ENCODE measurements at regions not wholly inside any gene's neighbourhood (a gene's known extent, or its start where the extent isn't known, plus 50 kb on each side); places are given as distances from the start of the nearest gene placed in this dataset.

DNA sequence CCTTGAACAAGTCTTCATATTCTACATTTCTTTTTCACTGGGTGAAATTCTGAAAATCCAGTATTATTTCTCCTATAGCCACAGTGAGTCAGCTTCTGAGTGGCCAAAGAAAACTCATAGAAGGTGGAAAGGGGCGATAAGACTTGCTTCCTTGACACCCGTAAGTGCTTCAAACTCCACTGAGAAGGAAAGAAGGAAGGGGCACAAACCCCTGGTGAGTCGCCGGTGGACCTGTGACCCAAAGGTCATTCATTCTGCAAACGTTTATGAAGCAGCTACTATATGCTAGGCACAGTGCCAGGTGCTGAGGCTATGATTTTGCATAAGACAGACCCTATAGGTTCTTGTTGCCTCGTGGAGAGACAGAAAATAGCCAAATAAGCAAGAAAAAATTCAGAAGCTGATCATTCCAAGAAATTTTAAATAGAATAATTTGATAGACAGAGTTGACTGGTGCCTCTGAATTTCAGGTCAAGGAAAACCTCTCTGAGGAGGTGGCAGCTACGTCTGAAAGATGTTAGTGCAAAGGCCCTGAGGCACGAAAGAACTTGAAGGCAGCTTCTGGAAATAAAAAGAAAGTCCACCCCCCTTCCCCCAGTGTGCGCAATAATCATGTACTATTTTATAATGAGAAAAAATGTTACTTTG, 118.2 kb downstream of the CD24 start:
- no peak for DNase-seq (ENCODE audit: low read depth)
- TF ChIP-seq, protein P1, sequence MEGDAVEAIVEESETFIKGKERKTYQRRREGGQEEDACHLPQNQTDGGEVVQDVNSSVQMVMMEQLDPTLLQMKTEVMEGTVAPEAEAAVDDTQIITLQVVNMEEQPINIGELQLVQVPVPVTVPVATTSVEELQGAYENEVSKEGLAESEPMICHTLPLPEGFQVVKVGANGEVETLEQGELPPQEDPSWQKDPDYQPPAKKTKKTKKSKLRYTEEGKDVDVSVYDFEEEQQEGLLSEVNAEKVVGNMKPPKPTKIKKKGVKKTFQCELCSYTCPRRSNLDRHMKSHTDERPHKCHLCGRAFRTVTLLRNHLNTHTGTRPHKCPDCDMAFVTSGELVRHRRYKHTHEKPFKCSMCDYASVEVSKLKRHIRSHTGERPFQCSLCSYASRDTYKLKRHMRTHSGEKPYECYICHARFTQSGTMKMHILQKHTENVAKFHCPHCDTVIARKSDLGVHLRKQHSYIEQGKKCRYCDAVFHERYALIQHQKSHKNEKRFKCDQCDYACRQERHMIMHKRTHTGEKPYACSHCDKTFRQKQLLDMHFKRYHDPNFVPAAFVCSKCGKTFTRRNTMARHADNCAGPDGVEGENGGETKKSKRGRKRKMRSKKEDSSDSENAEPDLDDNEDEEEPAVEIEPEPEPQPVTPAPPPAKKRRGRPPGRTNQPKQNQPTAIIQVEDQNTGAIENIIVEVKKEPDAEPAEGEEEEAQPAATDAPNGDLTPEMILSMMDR (IDR thresholded peaks at IDR 0.05; ENCODE audit: low read length, missing control alignments), result no peak
- H3K4me3 ChIP-seq (replicated peaks; ENCODE audit: low read depth, low read length), result no peak overlapping the region

DNA sequence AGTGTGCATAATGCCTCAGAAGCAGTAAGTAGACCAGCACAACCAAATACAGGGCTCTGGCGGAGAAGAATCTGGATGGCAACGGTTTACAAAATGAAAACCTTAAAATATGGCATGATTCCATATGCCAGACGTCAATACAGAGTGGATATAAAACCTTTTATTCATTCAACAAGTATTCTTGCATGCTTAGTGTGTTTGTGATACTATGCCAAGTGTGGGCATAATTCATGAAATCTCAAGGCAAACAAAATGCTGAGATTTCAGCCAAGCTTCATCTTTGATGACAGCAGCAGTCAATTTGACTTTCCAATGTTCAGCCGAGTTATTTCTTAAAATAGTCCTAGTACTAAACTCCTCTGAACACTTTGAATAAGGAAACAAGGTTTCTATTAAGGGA, 119.4 kb downstream of the CD24 start:
- TF ChIP-seq, protein P1 (IDR thresholded peaks at IDR 0.05; ENCODE audit: low read length, missing control alignments), result no peak
- H3K4me3 ChIP-seq (replicated peaks; ENCODE audit: low read depth, low read length), result no peak overlapping the region
- no peak for DNase-seq (ENCODE audit: low read depth)

DNA sequence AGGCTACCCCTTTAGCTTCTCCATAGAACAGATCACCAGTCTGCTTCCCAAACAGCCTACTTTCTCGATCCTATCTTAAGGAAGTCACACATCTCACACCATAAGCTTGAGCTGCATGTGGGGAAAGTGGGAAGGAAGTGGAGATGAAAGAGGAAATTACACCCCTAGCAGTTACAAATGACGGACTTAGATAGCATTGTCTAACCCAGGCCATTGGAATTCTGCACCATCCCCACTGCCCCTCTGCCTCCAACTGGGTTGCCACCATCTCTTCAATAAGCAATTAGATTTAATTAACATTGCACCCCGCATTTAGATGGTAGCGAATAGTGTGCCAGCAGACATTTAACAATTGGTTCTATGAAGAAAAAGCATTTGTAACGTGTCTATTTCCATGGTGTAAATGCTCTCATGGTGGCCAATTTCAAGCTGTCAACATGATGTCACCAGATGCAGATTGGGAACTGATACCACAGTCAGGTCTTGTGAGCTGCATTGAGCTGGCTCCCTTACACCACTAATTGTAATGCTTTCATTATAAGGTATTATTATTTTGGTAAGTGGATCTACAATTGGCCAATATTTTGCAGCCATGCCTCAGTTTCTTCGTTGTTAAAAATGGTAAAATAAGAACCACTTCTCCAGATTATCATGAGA, 124.7 kb downstream of the CD24 start:
- TF ChIP-seq, protein P1 (IDR thresholded peaks at IDR 0.05; ENCODE audit: low read length, missing control alignments), result no peak
- H3K4me3 ChIP-seq (replicated peaks; ENCODE audit: low read depth, low read length), result no peak overlapping the region
- no peak for DNase-seq (ENCODE audit: low read depth)

DNA sequence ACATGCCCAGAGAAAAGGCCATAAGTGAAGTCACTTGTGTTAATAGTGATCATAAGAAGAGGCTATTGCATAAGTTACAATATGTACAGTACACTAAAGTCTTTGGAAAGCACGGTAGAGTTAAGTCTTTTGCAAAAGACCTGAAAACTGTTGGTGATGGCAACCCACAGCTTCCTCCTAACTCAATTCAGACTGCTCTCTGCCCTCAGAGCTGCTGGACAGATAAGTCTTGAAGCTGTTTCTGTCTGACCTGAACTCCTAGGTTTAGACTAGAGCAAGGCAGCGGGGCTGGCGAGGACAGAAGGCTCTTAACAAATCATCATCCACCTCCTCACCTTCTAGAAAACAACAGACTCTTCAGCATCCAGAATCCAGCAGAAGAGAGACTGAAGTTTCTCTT, 125.4 kb downstream of the CD24 start:
- no peak for DNase-seq (ENCODE audit: low read depth)
- TF ChIP-seq, protein P1 (IDR thresholded peaks at IDR 0.05; ENCODE audit: low read length, missing control alignments), result no peak

DNA sequence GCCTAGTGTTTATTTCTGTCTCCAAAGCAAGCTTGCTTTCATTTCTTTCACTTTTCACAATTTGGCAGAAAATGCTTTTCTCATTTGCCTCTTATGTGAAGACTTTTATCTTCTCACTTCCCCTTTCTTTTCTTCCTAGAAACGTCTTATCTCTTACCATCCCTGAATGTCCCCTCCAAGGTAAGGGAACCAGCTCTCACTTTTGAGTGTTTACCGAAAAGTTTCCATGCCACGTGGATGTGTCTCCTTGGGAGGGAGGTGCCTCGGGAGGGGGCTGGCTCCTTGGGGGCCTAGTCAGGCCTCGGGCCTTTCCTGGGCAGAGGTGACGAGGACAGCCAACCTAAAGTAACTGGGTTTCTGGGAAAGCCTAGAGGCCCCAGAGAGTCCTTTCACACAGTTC, 127.4 kb downstream of the CD24 start:
- no peak overlapping the region for H3K4me3 ChIP-seq (replicated peaks; ENCODE audit: low read depth, low read length)
- no peak for DNase-seq (ENCODE audit: low read depth)
- TF ChIP-seq, protein P1 (IDR thresholded peaks at IDR 0.05; ENCODE audit: low read length, missing control alignments), result no peak

More for the DNA sequence above, 125.4 kb downstream of the CD24 start:
- no peak overlapping the region for H3K4me3 ChIP-seq (replicated peaks; ENCODE audit: low read depth, low read length)

DNA sequence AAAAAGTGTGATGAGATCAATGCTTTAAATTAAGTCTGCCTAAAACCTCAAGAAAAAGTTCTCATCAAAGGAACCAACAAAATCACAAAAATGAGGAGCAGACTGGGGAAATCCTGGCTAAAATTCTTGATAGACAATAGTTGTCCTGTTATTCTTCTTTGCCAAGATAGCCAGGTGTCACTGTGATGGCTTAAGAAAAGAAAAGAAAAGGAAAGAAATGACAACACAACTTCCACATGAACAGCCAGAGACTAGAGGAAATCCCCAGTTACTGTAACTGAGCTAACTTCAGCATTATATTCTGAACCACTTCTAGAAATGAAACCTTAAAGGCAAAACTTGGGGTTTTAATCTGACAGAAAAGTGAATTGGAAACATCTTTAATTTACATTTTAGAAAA, 129.6 kb downstream of the CD24 start:
- TF ChIP-seq, protein P1 (IDR thresholded peaks at IDR 0.05; ENCODE audit: low read length, missing control alignments), result no peak
- DNase-seq (ENCODE audit: low read depth), result no peak
- no peak overlapping the region for H3K4me3 ChIP-seq (replicated peaks; ENCODE audit: low read depth, low read length)

All from fibroblast of pulmonary artery (primary cell).